Prostate gland (tissue), 2 donors: ENCODE measurements at regions not wholly inside any gene's neighbourhood (a gene's known extent, or its start where the extent isn't known, plus 50 kb on each side); places are given as distances from the start of the nearest gene placed in this dataset.

Experiments used
- POLR2AphosphoS5 ChIP-seq: sonication (generic); formaldehyde crosslinking; IDR thresholded peaks from one replicate; pipeline ENCODE4 v1.6.1; 2017; ENCODE audit warnings: antibody characterized with exemption
- TF ChIP-seq, protein P1 (sequence below), 4 experiments: fragments of 200-600 bp in 2 of 4; fragments of 450-650 bp in 2 of 4; sonication (generic) in 2 of 4; IDR thresholded peaks; 1 replicate in 3 of 4; 2 replicates in 1 of 4; pipeline ENCODE4 v1.5.1; 2016 to 2019; ENCODE audit warnings: antibody characterized with exemption in 4 of 4, mild to moderate bottlenecking in 2 of 4, moderate library complexity in 2 of 4

DNA sequence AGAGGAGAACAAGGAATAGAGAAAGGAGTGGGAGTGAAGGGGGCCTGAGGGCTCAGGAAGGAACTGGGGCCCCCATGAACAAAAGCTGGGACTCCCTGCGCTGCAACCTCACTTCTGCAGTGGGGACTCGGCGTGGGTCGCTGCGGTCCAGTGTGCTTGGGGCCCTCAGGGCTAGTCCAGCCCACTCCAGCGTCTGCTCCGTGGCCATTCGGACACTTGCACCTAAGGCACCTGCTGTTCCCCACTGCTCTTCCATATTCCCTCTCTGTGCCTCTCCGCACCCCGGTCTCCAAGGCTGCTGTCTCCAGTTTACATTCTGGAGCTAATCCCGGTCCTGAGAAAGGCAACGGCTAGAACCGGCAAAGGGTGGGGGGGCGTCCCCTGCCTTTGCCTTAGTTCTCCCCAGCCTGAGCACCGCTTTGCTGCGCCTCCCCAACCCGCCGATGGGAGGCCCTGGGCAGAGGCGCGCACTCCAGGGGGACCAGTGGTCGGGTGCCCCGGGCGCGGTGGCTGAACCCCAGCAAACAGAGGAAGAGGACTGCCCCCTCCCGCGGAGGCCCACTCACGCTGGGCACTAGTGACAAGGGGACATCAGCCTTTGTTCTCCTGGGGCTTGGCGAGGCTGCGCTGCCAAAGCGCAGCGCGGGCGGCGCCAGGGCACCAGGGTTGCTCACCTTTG, 327.7 kb upstream of the F9 start:
- TF ChIP-seq, protein P1, sequence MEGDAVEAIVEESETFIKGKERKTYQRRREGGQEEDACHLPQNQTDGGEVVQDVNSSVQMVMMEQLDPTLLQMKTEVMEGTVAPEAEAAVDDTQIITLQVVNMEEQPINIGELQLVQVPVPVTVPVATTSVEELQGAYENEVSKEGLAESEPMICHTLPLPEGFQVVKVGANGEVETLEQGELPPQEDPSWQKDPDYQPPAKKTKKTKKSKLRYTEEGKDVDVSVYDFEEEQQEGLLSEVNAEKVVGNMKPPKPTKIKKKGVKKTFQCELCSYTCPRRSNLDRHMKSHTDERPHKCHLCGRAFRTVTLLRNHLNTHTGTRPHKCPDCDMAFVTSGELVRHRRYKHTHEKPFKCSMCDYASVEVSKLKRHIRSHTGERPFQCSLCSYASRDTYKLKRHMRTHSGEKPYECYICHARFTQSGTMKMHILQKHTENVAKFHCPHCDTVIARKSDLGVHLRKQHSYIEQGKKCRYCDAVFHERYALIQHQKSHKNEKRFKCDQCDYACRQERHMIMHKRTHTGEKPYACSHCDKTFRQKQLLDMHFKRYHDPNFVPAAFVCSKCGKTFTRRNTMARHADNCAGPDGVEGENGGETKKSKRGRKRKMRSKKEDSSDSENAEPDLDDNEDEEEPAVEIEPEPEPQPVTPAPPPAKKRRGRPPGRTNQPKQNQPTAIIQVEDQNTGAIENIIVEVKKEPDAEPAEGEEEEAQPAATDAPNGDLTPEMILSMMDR (IDR thresholded peaks at IDR 0.05): no peak
- no peak for TF ChIP-seq POLR2AphosphoS5
